ENCODE measurements at regions not wholly inside any gene's neighbourhood (a gene's known extent, or its start where the extent isn't known, plus 50 kb on each side); places are given as distances from the start of the nearest gene placed in this dataset.

DNA sequence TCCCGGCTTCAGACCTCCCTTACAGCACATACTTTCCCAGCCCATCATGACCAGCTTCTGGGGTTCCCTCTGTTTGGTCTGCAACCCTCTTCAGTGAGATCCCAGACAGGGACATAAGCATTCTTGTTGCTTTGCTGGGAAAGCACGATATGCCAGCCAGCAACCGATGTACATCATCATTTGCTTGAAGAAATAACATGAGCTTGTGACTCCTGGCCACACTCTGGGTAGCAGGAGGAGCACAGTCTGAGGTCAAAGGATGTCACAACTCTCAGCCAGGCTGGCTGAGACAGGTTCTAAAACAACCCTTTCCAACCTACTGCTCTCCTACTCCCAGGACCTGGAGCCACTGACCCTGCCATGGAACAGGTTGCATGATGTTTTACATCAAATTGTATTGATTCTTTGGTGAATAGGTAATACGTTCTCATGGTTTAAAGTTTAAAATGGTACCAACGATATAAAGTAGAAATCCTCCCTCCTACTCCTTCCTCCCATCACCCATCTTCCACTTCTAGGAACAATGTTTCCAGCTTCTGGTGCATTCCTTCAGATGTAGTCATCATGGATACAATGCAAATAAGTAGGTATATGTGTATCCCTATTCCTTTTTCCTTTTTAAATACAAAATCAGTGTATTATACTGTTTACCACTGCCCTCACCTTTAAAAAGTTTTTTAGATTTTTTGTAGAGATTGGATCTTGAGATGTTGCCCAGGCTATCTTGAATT lies 190.3 kb downstream of the OPA1 start:
- peaks cover 1% of the 10 kb centered on the region for H3K4me1 ChIP-seq
- no peak overlapping the region for H3K4me3 ChIP-seq
- H3K36me3 ChIP-seq (ENCODE audit: low read depth, missing control alignments) = no peaks in the 10 kb centered on the region
- 86 to 88% methylated on average over 5 of the region's 5 CpGs for WGBS, 2 donors
- TF ChIP-seq, protein P1, sequence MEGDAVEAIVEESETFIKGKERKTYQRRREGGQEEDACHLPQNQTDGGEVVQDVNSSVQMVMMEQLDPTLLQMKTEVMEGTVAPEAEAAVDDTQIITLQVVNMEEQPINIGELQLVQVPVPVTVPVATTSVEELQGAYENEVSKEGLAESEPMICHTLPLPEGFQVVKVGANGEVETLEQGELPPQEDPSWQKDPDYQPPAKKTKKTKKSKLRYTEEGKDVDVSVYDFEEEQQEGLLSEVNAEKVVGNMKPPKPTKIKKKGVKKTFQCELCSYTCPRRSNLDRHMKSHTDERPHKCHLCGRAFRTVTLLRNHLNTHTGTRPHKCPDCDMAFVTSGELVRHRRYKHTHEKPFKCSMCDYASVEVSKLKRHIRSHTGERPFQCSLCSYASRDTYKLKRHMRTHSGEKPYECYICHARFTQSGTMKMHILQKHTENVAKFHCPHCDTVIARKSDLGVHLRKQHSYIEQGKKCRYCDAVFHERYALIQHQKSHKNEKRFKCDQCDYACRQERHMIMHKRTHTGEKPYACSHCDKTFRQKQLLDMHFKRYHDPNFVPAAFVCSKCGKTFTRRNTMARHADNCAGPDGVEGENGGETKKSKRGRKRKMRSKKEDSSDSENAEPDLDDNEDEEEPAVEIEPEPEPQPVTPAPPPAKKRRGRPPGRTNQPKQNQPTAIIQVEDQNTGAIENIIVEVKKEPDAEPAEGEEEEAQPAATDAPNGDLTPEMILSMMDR (IDR thresholded peaks at IDR 0.05) = no peak
- no peak for TF ChIP-seq POLR2A (IDR thresholded peaks at IDR 0.05)
- no peak overlapping the region for H3K27ac ChIP-seq
- intact Hi-C loops (cut with DNase I; ENCODE audit: low total_unique reads) = loop anchor here (5.0 to 10.0 kb wide), 2 partner anchors 221 to 359 kb away; no protein-coding TSS in a partner anchor
- no peaks in the 10 kb centered on the region for H3K9me3 ChIP-seq
- no peak for DNase-seq
- no peaks in the 10 kb centered on the region for H3K27me3 ChIP-seq

DNA sequence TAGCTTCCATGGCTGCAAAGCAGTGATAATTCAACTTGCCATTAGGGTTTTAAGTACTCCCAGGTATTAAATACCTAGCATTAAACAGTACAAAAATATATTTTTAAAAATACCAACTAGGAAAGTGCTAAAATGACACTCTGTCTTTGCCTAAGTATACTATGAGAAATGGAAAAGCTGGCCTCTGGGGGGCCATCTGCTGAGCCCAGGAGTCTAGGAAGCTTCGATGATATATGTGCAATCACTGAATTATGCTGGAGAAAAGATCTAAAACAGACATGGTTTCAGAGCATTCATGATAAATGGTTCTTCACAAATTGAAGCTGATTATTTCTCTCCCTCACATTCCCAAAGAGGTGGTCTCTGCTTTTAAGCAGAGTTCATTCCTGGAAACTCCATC lies 191.8 kb downstream of the OPA1 start:
- H3K4me1 ChIP-seq = peaks cover 5% of the 10 kb centered on the region
- no peak for TF ChIP-seq POLR2A (IDR thresholded peaks at IDR 0.05)
- TF ChIP-seq, protein P1 (IDR thresholded peaks at IDR 0.05) = no peak
- no peaks in the 10 kb centered on the region for H3K27me3 ChIP-seq
- no peaks in the 10 kb centered on the region for H3K36me3 ChIP-seq (ENCODE audit: low read depth, missing control alignments)
- no peak for DNase-seq
- H3K9me3 ChIP-seq = no peaks in the 10 kb centered on the region
- H3K27ac ChIP-seq = no peak overlapping the region
- WGBS, 2 donors = 93 to 100% methylated on average over 1 of the region's 1 CpG
- no peak overlapping the region for H3K4me3 ChIP-seq
- intact Hi-C loops (cut with DNase I; ENCODE audit: low total_unique reads) = loop anchor here (5.0 to 10.0 kb wide), 2 partner anchors 220 to 357 kb away; no protein-coding TSS in a partner anchor

DNA sequence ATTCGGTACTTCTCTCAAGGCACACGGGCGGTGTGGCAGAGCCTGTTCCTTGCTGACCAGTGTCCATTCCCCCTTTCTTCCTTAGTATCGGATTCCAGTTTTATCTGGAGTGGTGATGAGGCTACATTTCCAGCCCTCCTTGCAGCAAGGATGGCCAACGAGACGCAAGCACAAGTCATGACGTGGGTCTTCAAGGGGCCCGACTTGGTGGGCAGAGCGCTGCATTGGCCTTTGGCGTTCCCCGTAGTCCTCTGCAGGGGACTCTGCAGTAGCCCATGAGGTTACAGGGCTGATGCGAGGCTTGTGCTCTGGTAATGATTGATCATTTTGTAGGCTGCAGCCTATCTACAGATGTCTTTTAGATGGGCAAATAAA lies 194.5 kb downstream of the OPA1 start:
- Histone ChIP-seq H3K4me1 (peaks cover 5% of the 10 kb centered on the region), H3K36me3 (ENCODE audit: low read depth, missing control alignments) (no peaks in the 10 kb centered on the region), H3K4me3 (no peak overlapping the region), H3K9me3 (no peaks in the 10 kb centered on the region), H3K27me3 (no peaks in the 10 kb centered on the region), H3K27ac (no peak overlapping the region)
- 91 to 94% methylated on average over 10 to 12 of the region's 12 CpGs for WGBS, 2 donors
- DNase-seq = no peak
- intact Hi-C loops (cut with DNase I; ENCODE audit: low total_unique reads) = loop anchor here (10.0 kb wide), 1 partner anchor 217 kb away; no protein-coding TSS in a partner anchor
- TF ChIP-seq POLR2A (IDR thresholded peaks at IDR 0.05) = no peak

DNA sequence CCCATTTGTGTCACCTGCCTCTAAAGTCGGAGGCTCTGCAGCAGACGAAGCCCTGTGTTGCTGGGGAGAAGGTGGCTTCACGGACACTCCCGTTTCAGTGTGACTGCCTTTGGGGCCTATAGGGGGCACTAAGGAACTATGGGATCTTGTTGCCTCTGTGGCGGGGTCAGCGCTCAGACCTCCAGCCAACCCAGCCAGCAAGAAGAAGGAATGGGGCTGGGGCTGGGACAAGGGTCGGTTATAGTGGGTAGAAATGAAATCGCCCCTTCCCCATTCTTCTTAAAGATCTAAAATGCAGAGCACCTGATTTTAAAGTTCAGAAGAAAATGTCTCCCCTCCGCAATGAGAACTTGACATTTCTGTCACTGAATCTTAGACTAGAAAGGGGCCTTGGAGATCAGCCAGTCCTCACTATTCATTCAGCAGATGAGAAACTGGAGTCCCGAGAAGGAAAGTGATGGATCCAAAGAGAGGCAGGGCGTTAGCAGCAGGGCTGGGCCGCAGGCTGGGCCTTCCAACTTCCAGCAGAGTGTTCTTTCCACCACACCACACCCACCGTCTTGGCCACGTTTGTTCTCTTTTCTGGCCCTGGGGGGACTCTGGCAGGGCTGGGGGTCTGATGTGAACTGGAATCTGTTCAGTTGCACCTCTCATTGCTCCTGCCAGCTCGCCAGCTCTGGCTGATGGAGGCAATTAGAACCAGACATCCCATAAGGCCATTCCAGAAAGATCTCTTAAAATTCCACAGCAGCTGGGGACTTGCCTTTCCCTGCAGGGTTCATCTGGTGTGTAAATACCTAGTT lies 195.4 kb downstream of the OPA1 start:
- no peaks in the 10 kb centered on the region for H3K36me3 ChIP-seq (ENCODE audit: low read depth, missing control alignments)
- H3K4me3 ChIP-seq = no peak overlapping the region
- H3K4me1 ChIP-seq = peaks cover 5% of the 10 kb centered on the region
- H3K27me3 ChIP-seq = no peaks in the 10 kb centered on the region
- no peak overlapping the region for H3K27ac ChIP-seq
- intact Hi-C loops (cut with DNase I; ENCODE audit: low total_unique reads) = loop anchor here (10.0 kb wide), 1 partner anchor 216 kb away; no protein-coding TSS in a partner anchor
- 47 to 50% methylated on average over 14 to 15 of the region's 15 CpGs for WGBS, 2 donors
- peak; percentile 68 for DNase-seq
- TF ChIP-seq, protein P1 (IDR thresholded peaks at IDR 0.05) = peak; percentile 58 to 68 (median 64)
- TF ChIP-seq POLR2A (IDR thresholded peaks at IDR 0.05) = no peak
- H3K9me3 ChIP-seq = no peaks in the 10 kb centered on the region

DNA sequence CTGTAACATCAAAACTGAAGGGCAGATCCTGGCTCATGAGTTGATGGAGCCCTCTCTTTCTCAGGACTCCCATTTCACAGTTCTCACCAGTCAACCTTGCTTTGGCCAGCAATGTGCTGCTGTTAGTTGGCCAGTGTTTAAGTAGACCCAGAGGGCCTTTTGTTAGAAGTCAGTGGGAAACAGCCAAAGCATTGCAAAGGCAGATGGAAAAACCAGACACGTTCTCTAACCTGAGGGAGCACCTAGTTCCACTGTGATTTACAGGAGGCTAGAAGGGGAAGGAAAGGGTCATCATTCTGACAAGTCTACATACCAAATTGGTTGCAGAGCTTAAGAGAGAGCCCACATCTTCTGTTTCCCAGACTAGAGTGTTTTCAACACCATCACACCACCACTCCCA lies 196.4 kb downstream of the OPA1 start:
- TF ChIP-seq POLR2A (IDR thresholded peaks at IDR 0.05) = no peak
- TF ChIP-seq, protein P1 (IDR thresholded peaks at IDR 0.05) = no peak
- H3K27ac ChIP-seq = no peak overlapping the region
- intact Hi-C loops (cut with DNase I; ENCODE audit: low total_unique reads) = loop anchor here (10.0 kb wide), 1 partner anchor 215 kb away; no protein-coding TSS in a partner anchor
- 91 to 100% methylated on average over 1 of the region's 1 CpG for WGBS, 2 donors
- DNase-seq = no peak
- no peak overlapping the region for H3K4me3 ChIP-seq
- no peaks in the 10 kb centered on the region for H3K27me3 ChIP-seq
- H3K36me3 ChIP-seq (ENCODE audit: low read depth, missing control alignments) = no peaks in the 10 kb centered on the region
- no peaks in the 10 kb centered on the region for H3K9me3 ChIP-seq
- peaks cover 5% of the 10 kb centered on the region for H3K4me1 ChIP-seq
